ENCODE measurements at regions not wholly inside any gene's neighbourhood (a gene's known extent, or its start where the extent isn't known, plus 50 kb on each side); places are given as distances from the start of the nearest gene placed in this dataset.
A peak's percentile ranks its signal among the peaks of the same experiment; 100 is the strongest.

GRCh38 chr3:195012100-195012499, 258.9 kb downstream of the XXYLT1 start:
- FAIRE-seq = no peak
- no peaks in the 10 kb centered on the region for H4K20me1 ChIP-seq (ENCODE audit: insufficient read depth, low read length)
- H3K4me2 ChIP-seq (ENCODE audit: low read depth, low read length) = no peak overlapping the region
- no peak overlapping the region for H3K4me3 ChIP-seq (replicated peaks in 1 of 3; ENCODE audit: insufficient read depth in 1 of 3, low read depth in 2 of 3, low read length in 3 of 3)
- H3K79me2 ChIP-seq (ENCODE audit: insufficient read depth, low read length) = no peaks in the 10 kb centered on the region
- in situ Hi-C loops (cut with HindIII; ENCODE audit: extremely low pct_ligation_motif_present, low pct_unique_long_range_greater_than_20kb) (no loop called here), intact Hi-C loops (cut with micrococcal nuclease; ENCODE audit: unreplicated experiment) (no loop called here)
- ChIA-PET POLR2A (no interaction called here), CTCF (ENCODE audit: low intra/inter-chr PET ratio, low total read pairs) (no interaction called here)
- no peak overlapping the region for H2AFZ ChIP-seq (ENCODE audit: low read length)
- peak; percentile 53 for ATAC-seq
- TF ChIP-seq FOSL2 (CRISPR knock-in tag; IDR thresholded peaks at IDR 0.05) (peak; percentile 61), KMT2B (CRISPR knock-in tag; IDR thresholded peaks at IDR 0.05) (no peak)
- TF ChIP-seq, protein P1, sequence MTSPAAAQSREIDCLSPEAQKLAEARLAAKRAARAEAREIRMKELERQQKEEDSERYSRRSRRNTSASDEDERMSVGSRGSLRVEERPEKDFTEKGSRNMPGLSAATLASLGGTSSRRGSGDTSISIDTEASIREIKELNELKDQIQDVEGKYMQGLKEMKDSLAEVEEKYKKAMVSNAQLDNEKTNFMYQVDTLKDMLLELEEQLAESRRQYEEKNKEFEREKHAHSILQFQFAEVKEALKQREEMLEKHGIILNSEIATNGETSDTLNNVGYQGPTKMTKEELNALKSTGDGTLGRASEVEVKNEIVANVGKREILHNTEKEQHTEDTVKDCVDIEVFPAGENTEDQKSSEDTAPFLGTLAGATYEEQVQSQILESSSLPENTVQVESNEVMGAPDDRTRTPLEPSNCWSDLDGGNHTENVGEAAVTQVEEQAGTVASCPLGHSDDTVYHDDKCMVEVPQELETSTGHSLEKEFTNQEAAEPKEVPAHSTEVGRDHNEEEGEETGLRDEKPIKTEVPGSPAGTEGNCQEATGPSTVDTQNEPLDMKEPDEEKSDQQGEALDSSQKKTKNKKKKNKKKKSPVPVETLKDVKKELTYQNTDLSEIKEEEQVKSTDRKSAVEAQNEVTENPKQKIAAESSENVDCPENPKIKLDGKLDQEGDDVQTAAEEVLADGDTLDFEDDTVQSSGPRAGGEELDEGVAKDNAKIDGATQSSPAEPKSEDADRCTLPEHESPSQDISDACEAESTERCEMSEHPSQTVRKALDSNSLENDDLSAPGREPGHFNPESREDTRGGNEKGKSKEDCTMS (CRISPR knock-in tag; conservative IDR thresholded peaks at IDR 0.05) = no peak
- H3K36me3 ChIP-seq (replicated peaks in 1 of 2; ENCODE audit: control insufficient read depth in 1 of 2, insufficient read depth in 2 of 2, low read length in 2 of 2) = no peaks in the 10 kb centered on the region
- no peak overlapping the region for H3K9ac ChIP-seq (ENCODE audit: insufficient read depth, low read depth, low read length)
- 4% methylated on average over 4 of the region's 4 CpGs for WGBS (ENCODE audit: low lambda C conversion rate)
- peaks cover 3 to 73% of the 10 kb centered on the region in 2 experiments; a peak in 4 of 5 replicates for H3K27me3 ChIP-seq (ENCODE audit: control insufficient read depth in 1 of 2, insufficient read depth in 2 of 2, low read length in 2 of 2)
- DNase-seq (ENCODE audit: low spot score) = no peak
- peaks cover 15% of the 10 kb centered on the region for H3K4me1 ChIP-seq (ENCODE audit: insufficient read depth, low read length)
- 0 out of 2 replicates have a peak, but pooled peaks cover 9% of the 10 kb centered on the region for H3K9me3 ChIP-seq (ENCODE audit: low read length)
- H3K27ac ChIP-seq (ENCODE audit: extremely low read length, insufficient read depth, low read length) = no peak overlapping the region
- BruUV-seq (replicated peaks) = no TSS peak

DNA sequence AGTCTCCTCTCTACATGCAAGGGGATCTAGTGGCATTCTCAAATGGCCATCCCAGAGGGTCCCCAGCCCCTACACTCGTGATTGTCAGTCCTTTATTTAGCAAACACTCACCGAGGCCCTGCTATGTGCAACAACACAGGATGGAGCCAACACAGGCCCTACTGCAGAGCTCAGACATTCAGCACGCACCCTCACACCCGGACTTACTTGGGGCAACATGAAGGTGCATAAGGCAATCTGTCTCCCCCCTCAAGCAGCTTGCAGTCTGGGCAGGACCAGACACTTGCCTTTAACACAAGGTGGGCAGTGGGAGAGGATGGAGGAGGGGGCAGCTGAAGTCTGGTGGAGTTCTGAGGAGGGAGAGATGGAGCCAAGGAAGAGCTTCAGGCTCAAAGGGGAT, 258.4 kb downstream of the XXYLT1 start:
- FAIRE-seq = no peak
- CTCF ChIA-PET (ENCODE audit: low intra/inter-chr PET ratio, low total read pairs) = no interaction called here

More for the DNA sequence above, 258.4 kb downstream of the XXYLT1 start:
- WGBS (ENCODE audit: low lambda C conversion rate) = 0% methylated on average over 2 of the region's 4 CpGs
- H3K4me3 ChIP-seq (replicated peaks in 1 of 3; ENCODE audit: insufficient read depth in 1 of 3, low read depth in 2 of 3, low read length in 3 of 3) = no peak overlapping the region
- no peak overlapping the region for H3K4me2 ChIP-seq (ENCODE audit: low read depth, low read length)
- H3K4me1 ChIP-seq (ENCODE audit: insufficient read depth, low read length) = peaks cover 15% of the 10 kb centered on the region
- intact Hi-C loops (cut with micrococcal nuclease; ENCODE audit: unreplicated experiment) (no loop called here), in situ Hi-C loops (cut with HindIII; ENCODE audit: extremely low pct_ligation_motif_present, low pct_unique_long_range_greater_than_20kb) (no loop called here)
- TF ChIP-seq CC2D1A (CRISPR knock-in tag; IDR thresholded peaks at IDR 0.05) (no peak), ZBTB7A (CRISPR knock-in tag; IDR thresholded peaks at IDR 0.05) (no peak), ZNF562 (CRISPR knock-in tag; IDR thresholded peaks at IDR 0.05; ENCODE audit: borderline replicate concordance) (no peak), TOPORS (CRISPR knock-in tag; IDR thresholded peaks at IDR 0.05) (no peak), ZNF343 (CRISPR knock-in tag; IDR thresholded peaks at IDR 0.05) (no peak), ZNF839 (CRISPR knock-in tag; IDR thresholded peaks at IDR 0.05; ENCODE audit: borderline replicate concordance) (no peak), ZNF546 (CRISPR knock-in tag; conservative IDR thresholded peaks at IDR 0.05) (no peak), HINFP (CRISPR knock-in tag; IDR thresholded peaks at IDR 0.05; ENCODE audit: low read depth) (no peak), CENPX (CRISPR knock-in tag; IDR thresholded peaks at IDR 0.05) (no peak), BCL6 (CRISPR knock-in tag; IDR thresholded peaks at IDR 0.05) (no peak)
- TF ChIP-seq, protein P2, sequence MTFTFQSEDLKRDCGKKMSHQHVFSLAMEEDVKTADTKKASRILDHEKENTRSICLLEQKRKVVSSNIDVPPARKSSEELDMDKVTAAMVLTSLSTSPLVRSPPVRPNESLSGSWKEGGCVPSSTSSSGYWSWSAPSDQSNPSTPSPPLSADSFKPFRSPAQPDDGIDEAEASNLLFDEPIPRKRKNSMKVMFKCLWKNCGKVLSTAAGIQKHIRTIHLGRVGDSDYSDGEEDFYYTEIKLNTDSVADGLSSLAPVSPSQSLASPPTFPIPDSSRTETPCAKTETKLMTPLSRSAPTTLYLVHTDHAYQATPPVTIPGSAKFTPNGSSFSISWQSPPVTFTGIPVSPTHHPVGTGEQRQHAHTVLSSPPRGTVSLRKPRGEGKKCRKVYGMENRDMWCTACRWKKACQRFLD (CRISPR knock-in tag; IDR thresholded peaks at IDR 0.05; ENCODE audit: borderline replicate concordance) = no peak
- BruUV-seq (replicated peaks) = no TSS peak
- peaks cover 3 to 71% of the 10 kb centered on the region in 2 experiments; a peak in 4 of 5 replicates for H3K27me3 ChIP-seq (ENCODE audit: control insufficient read depth in 1 of 2, insufficient read depth in 2 of 2, low read length in 2 of 2)
- H4K20me1 ChIP-seq (ENCODE audit: insufficient read depth, low read length) = no peaks in the 10 kb centered on the region
- POLR2A ChIA-PET = no interaction called here
- no peak overlapping the region for H3K27ac ChIP-seq (ENCODE audit: extremely low read length, insufficient read depth, low read length)
- H3K9me3 ChIP-seq (ENCODE audit: low read length) = 0 out of 2 replicates have a peak, but pooled peaks cover 9% of the 10 kb centered on the region
- no peaks in the 10 kb centered on the region for H3K79me2 ChIP-seq (ENCODE audit: insufficient read depth, low read length)
- no peak for DNase-seq (ENCODE audit: low spot score)
- ATAC-seq = no peak
- no peak overlapping the region for H3K9ac ChIP-seq (ENCODE audit: insufficient read depth, low read depth, low read length)
- no peaks in the 10 kb centered on the region for H3K36me3 ChIP-seq (replicated peaks in 1 of 2; ENCODE audit: control insufficient read depth in 1 of 2, insufficient read depth in 2 of 2, low read length in 2 of 2)
- H2AFZ ChIP-seq (ENCODE audit: low read length) = no peak overlapping the region
